OCI-LY3 (cell line): ENCODE measurements at regions not wholly inside any gene's neighbourhood (a gene's known extent, or its start where the extent isn't known, plus 50 kb on each side); places are given as distances from the start of the nearest gene placed in this dataset.

Source experiments
- EZH2phosphoT487 ChIP-seq: fragments of 200-600 bp; shearing (Covaris generic); IDR thresholded peaks from 2 replicates; pipeline ENCODE4 v1.6.1; 2018; ENCODE audit warnings: antibody characterized with exemption, mixed run types, low read depth
- TF ChIP-seq, protein P1 (sequence below): fragments of 200-600, 300-600 bp; sonication (generic); IDR thresholded peaks from 2 replicates; pipeline ENCODE4 v1.5.1; 2014; ENCODE audit warnings: antibody characterized with exemption, low read length, low read depth

DNA sequence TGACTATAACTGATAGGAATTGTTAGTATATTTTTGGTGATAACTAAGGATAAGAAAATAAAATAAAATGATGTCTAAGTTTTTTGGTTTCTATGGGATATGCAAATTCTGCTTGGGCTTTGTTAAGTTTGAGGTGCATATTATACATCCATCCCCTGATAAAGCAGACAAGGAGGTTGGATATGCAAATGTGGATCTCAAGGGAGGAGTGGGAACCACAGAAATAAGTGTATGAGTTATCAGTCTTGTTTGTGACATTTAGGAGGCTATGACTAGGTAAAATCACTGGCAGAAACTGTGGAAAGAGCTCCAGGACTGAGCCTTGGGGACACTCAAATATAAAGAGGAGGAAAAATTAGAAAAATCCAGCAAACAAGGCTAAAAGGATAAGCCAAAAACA lies 719.4 kb downstream of the RERGL start:
- TF ChIP-seq, protein P1, sequence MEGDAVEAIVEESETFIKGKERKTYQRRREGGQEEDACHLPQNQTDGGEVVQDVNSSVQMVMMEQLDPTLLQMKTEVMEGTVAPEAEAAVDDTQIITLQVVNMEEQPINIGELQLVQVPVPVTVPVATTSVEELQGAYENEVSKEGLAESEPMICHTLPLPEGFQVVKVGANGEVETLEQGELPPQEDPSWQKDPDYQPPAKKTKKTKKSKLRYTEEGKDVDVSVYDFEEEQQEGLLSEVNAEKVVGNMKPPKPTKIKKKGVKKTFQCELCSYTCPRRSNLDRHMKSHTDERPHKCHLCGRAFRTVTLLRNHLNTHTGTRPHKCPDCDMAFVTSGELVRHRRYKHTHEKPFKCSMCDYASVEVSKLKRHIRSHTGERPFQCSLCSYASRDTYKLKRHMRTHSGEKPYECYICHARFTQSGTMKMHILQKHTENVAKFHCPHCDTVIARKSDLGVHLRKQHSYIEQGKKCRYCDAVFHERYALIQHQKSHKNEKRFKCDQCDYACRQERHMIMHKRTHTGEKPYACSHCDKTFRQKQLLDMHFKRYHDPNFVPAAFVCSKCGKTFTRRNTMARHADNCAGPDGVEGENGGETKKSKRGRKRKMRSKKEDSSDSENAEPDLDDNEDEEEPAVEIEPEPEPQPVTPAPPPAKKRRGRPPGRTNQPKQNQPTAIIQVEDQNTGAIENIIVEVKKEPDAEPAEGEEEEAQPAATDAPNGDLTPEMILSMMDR: no peak
- no peak for TF ChIP-seq EZH2phosphoT487
